Epidermal melanocyte (primary cell): ENCODE measurements at regions not wholly inside any gene's neighbourhood (a gene's known extent, or its start where the extent isn't known, plus 50 kb on each side); places are given as distances from the start of the nearest gene placed in this dataset.

Experiments used
- DNase-seq: peaks from one replicate; pipeline ENCODE4 v3.0.0; 2011; ENCODE audit warnings: low spot score; ENCODE audit not compliant: insufficient read length

- no peak for DNase-seq
Measured at GRCh38 chr1:222045786-222046185, 303.9 kb upstream of the DUSP10 start.

GRCh38 chr1:222045236-222045635, 303.3 kb upstream of the DUSP10 start:
- no peak for DNase-seq

GRCh38 chr1:222043444-222044292, 301.8 kb upstream of the DUSP10 start:
- peak; percentile 32 for DNase-seq

GRCh38 chr1:222042120-222042519, 300.2 kb upstream of the DUSP10 start:
- DNase-seq = no peak

GRCh38 chr1:222040955-222041354, 299.1 kb upstream of the DUSP10 start:
- DNase-seq = no peak

GRCh38 chr1:222040121-222040805, 298.4 kb upstream of the DUSP10 start:
- DNase-seq = no peak

GRCh38 chr1:222038971-222039370, 297.1 kb upstream of the DUSP10 start:
- no peak for DNase-seq

GRCh38 chr1:222037720-222038119, 295.8 kb upstream of the DUSP10 start:
- no peak for DNase-seq

- no peak for DNase-seq
Measured at GRCh38 chr1:222034790-222035189, 292.9 kb upstream of the DUSP10 start.

- DNase-seq = no peak
Measured at GRCh38 chr1:222033450-222033849, 291.6 kb upstream of the DUSP10 start.

- no peak for DNase-seq
Measured at GRCh38 chr1:222031318-222031717, 289.4 kb upstream of the DUSP10 start.

GRCh38 chr1:222028676-222029075, 286.8 kb upstream of the DUSP10 start:
- DNase-seq = no peak

GRCh38 chr1:222028116-222028515, 286.2 kb upstream of the DUSP10 start:
- no peak for DNase-seq

GRCh38 chr1:222026280-222026679, 284.4 kb upstream of the DUSP10 start:
- no peak for DNase-seq

- DNase-seq = no peak
Measured at GRCh38 chr1:222023025-222023424, 281.1 kb upstream of the DUSP10 start.

- DNase-seq = no peak
Measured at GRCh38 chr1:222021129-222021528, 279.2 kb upstream of the DUSP10 start.

- DNase-seq = no peak
Measured at GRCh38 chr1:222020553-222020952, 278.7 kb upstream of the DUSP10 start.

GRCh38 chr1:222019029-222019428, 277.1 kb upstream of the DUSP10 start:
- DNase-seq = no peak

GRCh38 chr1:222018041-222018440, 276.2 kb upstream of the DUSP10 start:
- DNase-seq = no peak

- no peak for DNase-seq
Measured at GRCh38 chr1:222015686-222016085, 273.8 kb upstream of the DUSP10 start.

- DNase-seq = no peak
Measured at GRCh38 chr1:222014001-222014400, 272.1 kb upstream of the DUSP10 start.

GRCh38 chr1:222012816-222013215, 270.9 kb upstream of the DUSP10 start:
- DNase-seq = no peak

- DNase-seq = no peak
Measured at GRCh38 chr1:222010306-222010705, 268.4 kb upstream of the DUSP10 start.
